DND-41 (cell line): ENCODE measurements at regions not wholly inside any gene's neighbourhood (a gene's known extent, or its start where the extent isn't known, plus 50 kb on each side); places are given as distances from the start of the nearest gene placed in this dataset.

Source experiments
- ATAC-seq: fragments of 200-7000 bp; cut with Tn5 transposase; 3 replicates; pipeline ENCODE4 v1.9.1; 2021; ENCODE audit warnings: low read depth; ENCODE audit not compliant: insufficient read depth
- DNase-seq: peaks from one replicate; pipeline ENCODE4 v3.0.0-alpha.2; 2020
- H2AFZ ChIP-seq: 2 replicates; pipeline ENCODE4 v1.6.0; 2012; ENCODE audit warnings: low read depth, low read length
- H3K27ac ChIP-seq: 2 replicates; pipeline ENCODE4 v1.5.1; 2012; ENCODE audit warnings: low read length, inconsistent platforms
- H3K27me3 ChIP-seq: fragments of 200-600 bp; sonication (generic); 2 replicates; pipeline ENCODE4 v1.6.0; 2012; ENCODE audit warnings: low read length, mild to moderate bottlenecking, inconsistent platforms; ENCODE audit not compliant: insufficient read depth, poor library complexity
- H3K36me3 ChIP-seq: 2 replicates; pipeline ENCODE4 v1.5.1; 2012; ENCODE audit warnings: low read length, inconsistent platforms; ENCODE audit not compliant: insufficient read depth
- H3K4me1 ChIP-seq: 2 replicates; pipeline ENCODE4 v1.5.1; 2012; ENCODE audit warnings: mild to moderate bottlenecking, low read length; ENCODE audit not compliant: insufficient read depth
- H3K4me2 ChIP-seq: 2 replicates; pipeline ENCODE4 v1.6.0; 2012; ENCODE audit warnings: mild to moderate bottlenecking, moderate library complexity, low read length, inconsistent platforms; ENCODE audit not compliant: insufficient read depth
- H3K4me3 ChIP-seq, 2 experiments: fragments of 200-600 bp in 1 of 2; shearing (Covaris generic) in 1 of 2; 2 replicates each; pipeline ENCODE4 v1.5.1; 2012 to 2016; ENCODE audit warnings: inconsistent platforms in 2 of 2, low read length in 2 of 2, mild to moderate bottlenecking in 2 of 2, low read depth in 1 of 2, moderate library complexity in 1 of 2
- H3K79me2 ChIP-seq: 2 replicates; pipeline ENCODE4 v1.6.0; 2012; ENCODE audit warnings: low read length, inconsistent platforms; ENCODE audit not compliant: insufficient read depth
- H3K9ac ChIP-seq: 2 replicates; pipeline ENCODE4 v1.6.0; 2012; ENCODE audit warnings: low read depth, mild to moderate bottlenecking, inconsistent platforms, low read length, moderate library complexity
- H3K9me3 ChIP-seq: 2 replicates; pipeline ENCODE4 v1.5.1; 2012; ENCODE audit warnings: low read length, moderate library complexity, mild to moderate bottlenecking, inconsistent platforms; ENCODE audit not compliant: insufficient read depth, severe bottlenecking
- H4K20me1 ChIP-seq: 2 replicates; pipeline ENCODE4 v1.6.0; 2012; ENCODE audit warnings: low read length; ENCODE audit not compliant: insufficient read depth
- EZH2 ChIP-seq: IDR thresholded peaks from 3 replicates; pipeline ENCODE4 v1.6.1; 2012; ENCODE audit warnings: borderline replicate concordance, low read depth, mild to moderate bottlenecking, moderate library complexity, low read length, inconsistent platforms; ENCODE audit not compliant: severe bottlenecking
- TF ChIP-seq, protein P1 (sequence below): IDR thresholded peaks from 2 replicates; pipeline ENCODE4 v1.5.1; 2012; ENCODE audit warnings: borderline replicate concordance, low read length, moderate library complexity, mild to moderate bottlenecking; ENCODE audit not compliant: poor library complexity, severe bottlenecking; ENCODE audit errors: extremely low read depth

DNA sequence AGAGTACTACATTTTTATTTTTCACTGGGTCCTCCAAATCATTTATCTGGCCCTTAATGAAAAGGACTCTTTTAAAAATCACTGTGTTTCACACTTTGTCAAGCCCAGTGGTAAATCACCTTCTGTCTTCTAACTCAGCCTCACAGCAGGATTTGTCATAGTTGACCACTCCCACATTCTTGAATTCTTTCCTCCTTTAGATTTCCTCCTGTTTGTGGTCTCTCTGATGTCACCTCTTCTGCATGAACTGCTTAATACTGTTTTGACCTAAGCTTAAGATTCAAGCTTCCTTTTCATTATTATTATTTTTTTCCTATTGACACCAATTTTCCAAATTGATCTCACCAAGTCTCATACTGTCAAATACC, 899.8 kb upstream of the MIR17HG start:
- Histone ChIP-seq H3K4me3 (no peak overlapping the region), H4K20me1 (no peaks in the 10 kb centered on the region), H3K36me3 (no peaks in the 10 kb centered on the region), H3K27ac (no peak overlapping the region), H3K9ac (no peak overlapping the region), H3K4me2 (no peak overlapping the region), H2AFZ (no peak overlapping the region), H3K9me3 (no peaks in the 10 kb centered on the region), H3K4me1 (no peaks in the 10 kb centered on the region), H3K27me3 (no peaks in the 10 kb centered on the region), H3K79me2 (no peaks in the 10 kb centered on the region)
- ATAC-seq (no peak), DNase-seq (no peak)
- TF ChIP-seq EZH2, result no peak
- TF ChIP-seq, protein P1, sequence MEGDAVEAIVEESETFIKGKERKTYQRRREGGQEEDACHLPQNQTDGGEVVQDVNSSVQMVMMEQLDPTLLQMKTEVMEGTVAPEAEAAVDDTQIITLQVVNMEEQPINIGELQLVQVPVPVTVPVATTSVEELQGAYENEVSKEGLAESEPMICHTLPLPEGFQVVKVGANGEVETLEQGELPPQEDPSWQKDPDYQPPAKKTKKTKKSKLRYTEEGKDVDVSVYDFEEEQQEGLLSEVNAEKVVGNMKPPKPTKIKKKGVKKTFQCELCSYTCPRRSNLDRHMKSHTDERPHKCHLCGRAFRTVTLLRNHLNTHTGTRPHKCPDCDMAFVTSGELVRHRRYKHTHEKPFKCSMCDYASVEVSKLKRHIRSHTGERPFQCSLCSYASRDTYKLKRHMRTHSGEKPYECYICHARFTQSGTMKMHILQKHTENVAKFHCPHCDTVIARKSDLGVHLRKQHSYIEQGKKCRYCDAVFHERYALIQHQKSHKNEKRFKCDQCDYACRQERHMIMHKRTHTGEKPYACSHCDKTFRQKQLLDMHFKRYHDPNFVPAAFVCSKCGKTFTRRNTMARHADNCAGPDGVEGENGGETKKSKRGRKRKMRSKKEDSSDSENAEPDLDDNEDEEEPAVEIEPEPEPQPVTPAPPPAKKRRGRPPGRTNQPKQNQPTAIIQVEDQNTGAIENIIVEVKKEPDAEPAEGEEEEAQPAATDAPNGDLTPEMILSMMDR, result no peak

DNA sequence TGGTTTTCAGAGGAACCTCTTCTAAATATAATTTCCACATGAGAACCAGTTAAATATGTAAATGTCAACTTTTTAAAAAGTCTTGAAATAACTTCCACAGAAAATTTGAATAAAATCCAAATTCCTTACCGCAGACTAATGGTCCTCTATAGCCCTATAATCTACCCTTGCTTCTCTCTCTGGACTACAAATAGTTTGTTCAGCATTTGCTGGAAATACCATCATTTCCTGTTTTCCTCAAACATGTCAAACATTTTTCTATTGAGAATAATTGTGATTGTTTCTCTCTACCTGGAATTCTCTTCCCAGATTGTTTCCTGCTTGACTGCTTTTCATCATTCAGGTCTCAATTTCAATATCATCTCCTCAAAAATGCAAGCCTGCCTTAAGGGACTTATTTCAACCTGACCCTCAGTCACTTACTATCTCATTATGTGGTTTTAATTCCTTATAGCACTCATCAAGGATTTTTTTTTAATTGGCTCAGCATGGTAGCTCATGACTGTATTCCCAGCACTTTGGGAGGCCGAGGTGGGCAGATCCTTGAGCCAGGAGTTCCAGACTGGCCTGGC, 898.9 kb upstream of the MIR17HG start:
- Histone ChIP-seq H3K4me3 (no peak overlapping the region), H3K36me3 (no peaks in the 10 kb centered on the region), H3K27me3 (no peaks in the 10 kb centered on the region), H3K79me2 (no peaks in the 10 kb centered on the region), H2AFZ (no peak overlapping the region), H4K20me1 (no peaks in the 10 kb centered on the region), H3K4me1 (no peaks in the 10 kb centered on the region), H3K9ac (no peak overlapping the region), H3K27ac (no peak overlapping the region), H3K4me2 (no peak overlapping the region), H3K9me3 (no peaks in the 10 kb centered on the region)
- DNase-seq (no peak), ATAC-seq (no peak)
- TF ChIP-seq EZH2, result no peak
- TF ChIP-seq, protein P1, result no peak

DNA sequence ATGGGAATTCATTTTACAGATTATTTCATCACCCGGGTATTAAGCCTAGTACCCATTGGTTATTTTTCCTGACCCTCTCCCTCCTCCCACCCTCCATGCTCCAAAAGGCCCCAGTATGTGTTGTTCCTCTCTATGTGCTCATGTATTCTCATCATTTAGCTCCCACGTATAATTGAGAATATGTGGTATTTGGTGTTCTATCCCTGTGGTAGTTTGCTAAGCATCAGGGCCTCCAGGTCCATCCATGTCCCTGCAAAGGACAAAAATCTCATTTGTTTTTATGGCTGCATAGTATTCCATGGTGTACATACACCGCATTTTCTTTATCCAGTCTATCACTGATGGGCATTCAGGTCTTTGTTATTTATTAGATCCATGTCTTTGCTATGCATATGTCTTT, 894.1 kb upstream of the MIR17HG start:
- no peak for TF ChIP-seq EZH2
- TF ChIP-seq, protein P1, result no peak

More for the DNA sequence above, 894.1 kb upstream of the MIR17HG start:
- ATAC-seq, result no peak
- H3K27ac ChIP-seq, result no peak overlapping the region
- no peak for DNase-seq
- no peak overlapping the region for H3K9ac ChIP-seq
- no peaks in the 10 kb centered on the region for H3K79me2 ChIP-seq
- H3K36me3 ChIP-seq, result no peaks in the 10 kb centered on the region
- H3K9me3 ChIP-seq, result no peaks in the 10 kb centered on the region
- no peaks in the 10 kb centered on the region for H3K27me3 ChIP-seq
- no peak overlapping the region for H2AFZ ChIP-seq
- no peaks in the 10 kb centered on the region for H3K4me1 ChIP-seq
- H3K4me2 ChIP-seq, result no peak overlapping the region
- H4K20me1 ChIP-seq, result no peaks in the 10 kb centered on the region
- no peak overlapping the region for H3K4me3 ChIP-seq
